ENCODE measurements at regions not wholly inside any gene's neighbourhood (a gene's known extent, or its start where the extent isn't known, plus 50 kb on each side); places are given as distances from the start of the nearest gene placed in this dataset.

GRCh38 chr2:191782351-191782750 is 64.5 kb downstream of the CAVIN2 start:
- DNase-seq (ENCODE audit: low read depth in 1 of 2, low spot score in 1 of 2) (no peak), FAIRE-seq (no peak), ATAC-seq (no peak)
- Histone ChIP-seq H3K27ac (no peak overlapping the region), H3K4me3 (no peak overlapping the region), H3K4me2 (no peak overlapping the region), H3K9me3 (no peaks in the 10 kb centered on the region), H3K4me1 (no peaks in the 10 kb centered on the region)
- TF ChIP-seq SMC3 (IDR thresholded peaks at IDR 0.05) (no peak), JUN (IDR thresholded peaks at IDR 0.05) (no peak), MAFK (IDR thresholded peaks at IDR 0.05; ENCODE audit: partially characterized antibody) (no peak), HMGXB4 (CRISPR knock-in tag; IDR thresholded peaks at IDR 0.05; ENCODE audit: borderline replicate concordance) (no peak), KDM1A (IDR thresholded peaks at IDR 0.05; ENCODE audit: low read depth) (no peak), ZSCAN20 (CRISPR knock-in tag; IDR thresholded peaks at IDR 0.05) (no peak), FOXS1 (CRISPR knock-in tag; IDR thresholded peaks at IDR 0.05) (no peak), TP53 (CRISPR knock-in tag; IDR thresholded peaks at IDR 0.05) (no peak), RAD21 (conservative IDR thresholded peaks at IDR 0.05 in 1 of 2, IDR thresholded peaks at IDR 0.05 in 1 of 2) (no peak), HDAC2 (IDR thresholded peaks at IDR 0.05) (no peak), PHF8 (IDR thresholded peaks at IDR 0.05; ENCODE audit: borderline replicate concordance, low read depth) (no peak)
- TF ChIP-seq, protein P1, sequence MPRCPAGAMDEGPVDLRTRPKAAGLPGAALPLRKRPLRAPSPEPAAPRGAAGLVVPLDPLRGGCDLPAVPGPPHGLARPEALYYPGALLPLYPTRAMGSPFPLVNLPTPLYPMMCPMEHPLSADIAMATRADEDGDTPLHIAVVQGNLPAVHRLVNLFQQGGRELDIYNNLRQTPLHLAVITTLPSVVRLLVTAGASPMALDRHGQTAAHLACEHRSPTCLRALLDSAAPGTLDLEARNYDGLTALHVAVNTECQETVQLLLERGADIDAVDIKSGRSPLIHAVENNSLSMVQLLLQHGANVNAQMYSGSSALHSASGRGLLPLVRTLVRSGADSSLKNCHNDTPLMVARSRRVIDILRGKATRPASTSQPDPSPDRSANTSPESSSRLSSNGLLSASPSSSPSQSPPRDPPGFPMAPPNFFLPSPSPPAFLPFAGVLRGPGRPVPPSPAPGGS (IDR thresholded peaks at IDR 0.05) = no peak
- TF ChIP-seq, protein P2, sequence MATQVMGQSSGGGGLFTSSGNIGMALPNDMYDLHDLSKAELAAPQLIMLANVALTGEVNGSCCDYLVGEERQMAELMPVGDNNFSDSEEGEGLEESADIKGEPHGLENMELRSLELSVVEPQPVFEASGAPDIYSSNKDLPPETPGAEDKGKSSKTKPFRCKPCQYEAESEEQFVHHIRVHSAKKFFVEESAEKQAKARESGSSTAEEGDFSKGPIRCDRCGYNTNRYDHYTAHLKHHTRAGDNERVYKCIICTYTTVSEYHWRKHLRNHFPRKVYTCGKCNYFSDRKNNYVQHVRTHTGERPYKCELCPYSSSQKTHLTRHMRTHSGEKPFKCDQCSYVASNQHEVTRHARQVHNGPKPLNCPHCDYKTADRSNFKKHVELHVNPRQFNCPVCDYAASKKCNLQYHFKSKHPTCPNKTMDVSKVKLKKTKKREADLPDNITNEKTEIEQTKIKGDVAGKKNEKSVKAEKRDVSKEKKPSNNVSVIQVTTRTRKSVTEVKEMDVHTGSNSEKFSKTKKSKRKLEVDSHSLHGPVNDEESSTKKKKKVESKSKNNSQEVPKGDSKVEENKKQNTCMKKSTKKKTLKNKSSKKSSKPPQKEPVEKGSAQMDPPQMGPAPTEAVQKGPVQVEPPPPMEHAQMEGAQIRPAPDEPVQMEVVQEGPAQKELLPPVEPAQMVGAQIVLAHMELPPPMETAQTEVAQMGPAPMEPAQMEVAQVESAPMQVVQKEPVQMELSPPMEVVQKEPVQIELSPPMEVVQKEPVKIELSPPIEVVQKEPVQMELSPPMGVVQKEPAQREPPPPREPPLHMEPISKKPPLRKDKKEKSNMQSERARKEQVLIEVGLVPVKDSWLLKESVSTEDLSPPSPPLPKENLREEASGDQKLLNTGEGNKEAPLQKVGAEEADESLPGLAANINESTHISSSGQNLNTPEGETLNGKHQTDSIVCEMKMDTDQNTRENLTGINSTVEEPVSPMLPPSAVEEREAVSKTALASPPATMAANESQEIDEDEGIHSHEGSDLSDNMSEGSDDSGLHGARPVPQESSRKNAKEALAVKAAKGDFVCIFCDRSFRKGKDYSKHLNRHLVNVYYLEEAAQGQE (IDR thresholded peaks at IDR 0.05) = no peak
- TF ChIP-seq, protein P3, sequence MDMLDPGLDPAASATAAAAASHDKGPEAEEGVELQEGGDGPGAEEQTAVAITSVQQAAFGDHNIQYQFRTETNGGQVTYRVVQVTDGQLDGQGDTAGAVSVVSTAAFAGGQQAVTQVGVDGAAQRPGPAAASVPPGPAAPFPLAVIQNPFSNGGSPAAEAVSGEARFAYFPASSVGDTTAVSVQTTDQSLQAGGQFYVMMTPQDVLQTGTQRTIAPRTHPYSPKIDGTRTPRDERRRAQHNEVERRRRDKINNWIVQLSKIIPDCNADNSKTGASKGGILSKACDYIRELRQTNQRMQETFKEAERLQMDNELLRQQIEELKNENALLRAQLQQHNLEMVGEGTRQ (IDR thresholded peaks at IDR 0.05) = no peak
- CTCF ChIA-PET = no interaction called here
- POLR2A ChIA-PET = no interaction called here
- WGBS (ENCODE audit: missing lambda C conversion rate) = 64% methylated on average over 8 of the region's 8 CpGs

- DNase-seq (ENCODE audit: low read depth in 1 of 2, low spot score in 1 of 2) (no peak), ATAC-seq (no peak), FAIRE-seq (no peak)
- Histone ChIP-seq H3K4me3 (no peak overlapping the region), H3K4me2 (no peak overlapping the region), H3K27ac (no peak overlapping the region), H3K4me1 (no peaks in the 10 kb centered on the region), H3K9me3 (no peaks in the 10 kb centered on the region)
- TF ChIP-seq JUN (IDR thresholded peaks at IDR 0.05) (no peak), CHD2 (IDR thresholded peaks at IDR 0.05; ENCODE audit: low read length, partially characterized antibody) (no peak), CBX8 (IDR thresholded peaks at IDR 0.05) (no peak), EP300 (IDR thresholded peaks at IDR 0.05) (no peak), EHMT2 (IDR thresholded peaks at IDR 0.05; ENCODE audit: low read depth) (no peak), HOXB5 (CRISPR knock-in tag; IDR thresholded peaks at IDR 0.05) (no peak), JUNB (IDR thresholded peaks at IDR 0.05) (no peak), HDAC2 (IDR thresholded peaks at IDR 0.05) (no peak), NPAS2 (CRISPR knock-in tag; IDR thresholded peaks at IDR 0.05; ENCODE audit: borderline replicate concordance) (no peak), ZC3H11A (IDR thresholded peaks at IDR 0.05) (no peak), POLR2A (IDR thresholded peaks at IDR 0.05; ENCODE audit: low read length) (no peak), SREBF2 (IDR thresholded peaks at IDR 0.05) (no peak), MAX (IDR thresholded peaks at IDR 0.05) (no peak), HOXB13 (CRISPR knock-in tag; IDR thresholded peaks at IDR 0.05; ENCODE audit: low read depth) (no peak), EHF (CRISPR knock-in tag; IDR thresholded peaks at IDR 0.05) (no peak)
- TF ChIP-seq, protein P4, sequence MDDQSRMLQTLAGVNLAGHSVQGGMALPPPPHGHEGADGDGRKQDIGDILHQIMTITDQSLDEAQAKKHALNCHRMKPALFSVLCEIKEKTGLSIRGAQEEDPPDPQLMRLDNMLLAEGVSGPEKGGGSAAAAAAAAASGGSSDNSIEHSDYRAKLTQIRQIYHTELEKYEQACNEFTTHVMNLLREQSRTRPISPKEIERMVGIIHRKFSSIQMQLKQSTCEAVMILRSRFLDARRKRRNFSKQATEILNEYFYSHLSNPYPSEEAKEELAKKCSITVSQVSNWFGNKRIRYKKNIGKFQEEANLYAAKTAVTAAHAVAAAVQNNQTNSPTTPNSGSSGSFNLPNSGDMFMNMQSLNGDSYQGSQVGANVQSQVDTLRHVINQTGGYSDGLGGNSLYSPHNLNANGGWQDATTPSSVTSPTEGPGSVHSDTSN (IDR thresholded peaks at IDR 0.05) = no peak
- ChIA-PET POLR2A (no interaction called here), CTCF (no interaction called here)
Observed at GRCh38 chr2:191783416-191783815, 63.5 kb downstream of the CAVIN2 start.
